HepG2 (cell line): ENCODE measurements at regions not wholly inside any gene's neighbourhood (a gene's known extent, or its start where the extent isn't known, plus 50 kb on each side); places are given as distances from the start of the nearest gene placed in this dataset.
A peak's percentile ranks its signal among the peaks of the same experiment; 100 is the strongest.

Source experiments
- ATAC-seq: fragments of 200-7000 bp; cut with Tn5 transposase; 3 replicates; pipeline ENCODE4 v1.9.1; 2020; ENCODE audit warnings: mild to moderate bottlenecking, moderate library complexity
- BruUV-seq: library from RNA; stranded (reverse); fragments of 400-500 nt; replicated peaks from 2 replicates; lab custom pipeline; 2021; lab: Mats Ljungman, UMichigan
- CTCF ChIA-PET: fragments of 300-600 bp; formaldehyde crosslinking; extraction: SDS; loops from one replicate; lab custom pipeline; 2021; ENCODE audit warnings: low total read pairs, inconsistent platforms, low intra/inter-chr PET ratio; lab: Yijun Ruan, JAX
- POLR2A ChIA-PET: fragments of 350-600 bp; sonication (Branson Sonifier 250); formaldehyde crosslinking; loops from one replicate; lab custom pipeline; 2020; ENCODE audit warnings: antibody characterized with exemption, inconsistent platforms; lab: Yijun Ruan, JAX
- DNase-seq: peaks from one replicate; pipeline ENCODE4 v3.0.0-alpha.2; 2015; ENCODE audit warnings: low spot score
- FAIRE-seq: peaks from 3 replicates; lab custom pipeline; 2011; peaks lifted over from hg19 to GRCh38; lab: Jason Lieb, UNC
- H2AFZ ChIP-seq: one replicate; pipeline ENCODE4 v1.6.1; 2011; ENCODE audit warnings: low read length, inconsistent platforms
- H3K27ac ChIP-seq: fragments of 300-600 bp; 3 replicates; pipeline ENCODE4 v1.8.0; 2011; ENCODE audit warnings: mixed run types, mild to moderate bottlenecking, mixed read lengths, low read length, inconsistent platforms; ENCODE audit not compliant: insufficient read depth; ENCODE audit errors: extremely low read length
- H3K27me3 ChIP-seq, 2 experiments: fragments of 200-600 bp in 1 of 2; 2 replicates in 1 of 2; 3 replicates in 1 of 2; pipeline versions ENCODE4 v1.6.0 to v1.8.0; 2011; ENCODE audit warnings: low read length in 2 of 2, mild to moderate bottlenecking in 2 of 2, moderate library complexity in 2 of 2, inconsistent platforms in 1 of 2; ENCODE audit not compliant: insufficient read depth in 2 of 2, control insufficient read depth in 1 of 2
- H3K36me3 ChIP-seq, 2 experiments: fragments of 200-600 bp in 1 of 2; replicated peaks in 1 of 2; 2 replicates in 1 of 2; 3 replicates in 1 of 2; pipeline versions ENCODE4 v1.5.1 to v1.8.0; 2011; ENCODE audit warnings: low read length in 2 of 2, inconsistent platforms in 1 of 2; ENCODE audit not compliant: insufficient read depth in 2 of 2, control insufficient read depth in 1 of 2
- H3K4me1 ChIP-seq: 2 replicates; pipeline ENCODE4 v1.5.1; 2012; ENCODE audit warnings: low read length, inconsistent platforms; ENCODE audit not compliant: insufficient read depth
- H3K4me2 ChIP-seq: 2 replicates; pipeline ENCODE4 v1.6.0; 2011; ENCODE audit warnings: low read depth, low read length, inconsistent platforms
- H3K4me3 ChIP-seq, 3 experiments: fragments of 200-600 bp in 1 of 3; sonication (generic), shearing (Covaris generic) in 1 of 3; replicated peaks in 1 of 3; 2 replicates each; pipeline ENCODE4 v1.5.1; 2011 to 2016; ENCODE audit warnings: low read length in 3 of 3, inconsistent platforms in 2 of 3, low read depth in 2 of 3, mild to moderate bottlenecking in 2 of 3, control low read depth in 1 of 3, mixed read lengths in 1 of 3; ENCODE audit not compliant: insufficient read depth in 1 of 3
- H3K79me2 ChIP-seq: one replicate; pipeline ENCODE4 v1.6.1; 2011; ENCODE audit warnings: low read length, inconsistent platforms; ENCODE audit not compliant: insufficient read depth
- H3K9ac ChIP-seq: 2 replicates; pipeline ENCODE4 v1.6.0; 2011; ENCODE audit warnings: mild to moderate bottlenecking, low read depth, low read length, inconsistent platforms; ENCODE audit not compliant: insufficient read depth
- H3K9me3 ChIP-seq: 2 replicates; pipeline ENCODE4 v1.5.1; 2012; ENCODE audit warnings: mild to moderate bottlenecking, low read length
- H4K20me1 ChIP-seq: 2 replicates; pipeline ENCODE4 v1.6.0; 2011; ENCODE audit warnings: inconsistent platforms, mild to moderate bottlenecking, low read length, moderate library complexity; ENCODE audit not compliant: insufficient read depth
- ARID5B ChIP-seq: IDR thresholded peaks from 2 replicates; pipeline ENCODE4 v1.4.0; 2020; ENCODE audit warnings: mild to moderate bottlenecking, missing genetic modification reagents
- FOXP1 ChIP-seq, 2 experiments: fragments of 450-650 bp in 1 of 2; IDR thresholded peaks; 2 replicates each; pipeline ENCODE4 v1.6.1; 2017 to 2018; ENCODE audit warnings: antibody characterized with exemption in 1 of 2
- ISL2 ChIP-seq: sonication (generic); formaldehyde crosslinking; IDR thresholded peaks from 2 replicates; pipeline ENCODE4 v1.5.0; 2020; ENCODE audit warnings: missing genetic modification reagents
- LCORL ChIP-seq, 2 experiments: fragments of 450-650 bp in 1 of 2; sonication (generic) in 1 of 2; formaldehyde crosslinking in 1 of 2; IDR thresholded peaks; 2 replicates each; pipeline versions ENCODE4 v1.5.0 to v1.6.1; 2017 to 2020; ENCODE audit warnings: antibody characterized with exemption in 1 of 2, missing genetic modification reagents in 1 of 2
- MBD4 ChIP-seq: IDR thresholded peaks from 2 replicates; pipeline ENCODE4 v1.6.1; 2012; ENCODE audit warnings: low read length, inconsistent platforms, borderline replicate concordance
- MEIS2 ChIP-seq: sonication (generic); formaldehyde crosslinking; IDR thresholded peaks from 2 replicates; pipeline ENCODE4 v1.9.0; 2021; ENCODE audit warnings: mild to moderate bottlenecking, missing genetic modification reagents
- MIER3 ChIP-seq: IDR thresholded peaks from 2 replicates; pipeline ENCODE4 v1.6.1; 2016; ENCODE audit warnings: missing compliant biosample characterization, borderline replicate concordance
- NAIF1 ChIP-seq: sonication (generic); formaldehyde crosslinking; IDR thresholded peaks from 2 replicates; pipeline ENCODE4 v1.5.0; 2020; ENCODE audit warnings: mild to moderate bottlenecking, missing genetic modification reagents, borderline replicate concordance
- NCOA2 ChIP-seq: sonication (generic); formaldehyde crosslinking; IDR thresholded peaks from 2 replicates; pipeline ENCODE4 v1.8.0; 2022; ENCODE audit warnings: inconsistent platforms
- NR2F6 ChIP-seq, 2 experiments: IDR thresholded peaks; 2 replicates each; pipeline ENCODE4 v1.6.1; 2016; ENCODE audit warnings: antibody characterized with exemption in 1 of 2, mild to moderate bottlenecking in 1 of 2
- PBX3 ChIP-seq: sonication (generic); formaldehyde crosslinking; IDR thresholded peaks from 2 replicates; pipeline ENCODE4 v1.8.1; 2023; ENCODE audit warnings: missing genetic modification reagents, inconsistent platforms, borderline replicate concordance
- RARA ChIP-seq: IDR thresholded peaks from 2 replicates; pipeline ENCODE4 v1.6.1; 2016; ENCODE audit warnings: missing genetic modification reagents, missing compliant biosample characterization
- RCOR2 ChIP-seq: IDR thresholded peaks from 2 replicates; pipeline ENCODE4 v1.6.1; 2016; ENCODE audit warnings: missing biosample characterization, missing genetic modification reagents
- REPIN1 ChIP-seq: sonication (generic); formaldehyde crosslinking; IDR thresholded peaks from 2 replicates; pipeline ENCODE4 v1.8.0; 2022; ENCODE audit warnings: missing genetic modification reagents, low read depth, mild to moderate bottlenecking, borderline replicate concordance
- SMAD3 ChIP-seq: sonication (generic); formaldehyde crosslinking; IDR thresholded peaks from 2 replicates; pipeline ENCODE4 v1.4.0; 2020; ENCODE audit warnings: missing genetic modification reagents
- SMC3 ChIP-seq: IDR thresholded peaks from 2 replicates; pipeline ENCODE4 v1.6.1; 2011; ENCODE audit warnings: low read length, improper control_type of control experiment
- SOX6 ChIP-seq, 2 experiments: fragments of 450-650 bp in 1 of 2; sonication (generic) in 1 of 2; formaldehyde crosslinking in 1 of 2; IDR thresholded peaks; 2 replicates each; pipeline versions ENCODE4 v1.4.0 to v1.6.1; 2017 to 2020; ENCODE audit warnings: antibody characterized with exemption in 1 of 2, mild to moderate bottlenecking in 1 of 2, missing genetic modification reagents in 1 of 2
- ZNF503 ChIP-seq: sonication (generic); formaldehyde crosslinking; IDR thresholded peaks from 2 replicates; pipeline ENCODE4 v1.4.0; 2020; ENCODE audit warnings: missing genetic modification reagents
- ZNF644 ChIP-seq: IDR thresholded peaks from 2 replicates; pipeline ENCODE4 v1.6.1; 2016; ENCODE audit warnings: low read depth
- WGBS: methylation state at CpG from one replicate; pipeline ENCODE4 v1.1.6; 2017; ENCODE audit warnings: low lambda C conversion rate; 5-methylcytosine and 5-hydroxymethylcytosine counted together
- in situ Hi-C: cut with HindIII; loops from 2 replicates; pipeline ENCODE4 v1.10.0; 2017; ENCODE audit warnings: low pct_unique_long_range_greater_than_20kb; ENCODE audit not compliant: extremely low pct_ligation_motif_present
- intact Hi-C: fragments of 100-400 bp; cut with micrococcal nuclease; formaldehyde crosslinking; loops from one replicate; pipeline ENCODE4 v1.10.0; 2022; ENCODE audit not compliant: unreplicated experiment

GRCh38 chr2:224151161-224151560 lies 112.1 kb upstream of the SERPINE2 start:
- Histone ChIP-seq H3K27ac (peak overlapping the region; percentile 30), H4K20me1 (no peaks in the 10 kb centered on the region), H3K36me3 (no peaks in the 10 kb centered on the region), H2AFZ (no peak overlapping the region), H3K79me2 (no peaks in the 10 kb centered on the region), H3K9ac (no peak overlapping the region), H3K9me3 (no peaks in the 10 kb centered on the region), H3K27me3 (no peaks in the 10 kb centered on the region), H3K4me2 (peak overlapping the region; percentile 0; the same call in 1 of the 2 replicates), H3K4me3 (no peak overlapping the region), H3K4me1 (peaks cover 72% of the 10 kb centered on the region)
- DNase-seq (peak; percentile 75), ATAC-seq (peak; percentile 32; the same call in 2 of the 3 replicates), FAIRE-seq (no peak)
- intact Hi-C loops: no loop called here
- ChIA-PET POLR2A (no interaction called here), CTCF (no interaction called here)
- in situ Hi-C loops: no loop called here
- BruUV-seq: no TSS peak
- 46% methylated on average over 3 of the region's 3 CpGs for WGBS
- TF ChIP-seq MBD4 (0 out of 2 replicates have a peak, but pooled peaks have one; percentile 70), LCORL (IDR thresholded peaks at IDR 0.05) (no peak), LCORL (CRISPR knock-in tag; IDR thresholded peaks at IDR 0.05) (peak; percentile 37; the same call in 1 of the 2 replicates), ARID5B (CRISPR knock-in tag) (peak; percentile 93), RCOR2 (CRISPR knock-in tag) (peak; percentile 50; the same call in 1 of the 2 replicates), RARA (peak; percentile 56), FOXP1 (IDR thresholded peaks at IDR 0.05) (no peak), FOXP1 (CRISPR knock-in tag; IDR thresholded peaks at IDR 0.05) (peak; percentile 85), SOX6 (IDR thresholded peaks at IDR 0.05) (no peak), SOX6 (CRISPR knock-in tag; IDR thresholded peaks at IDR 0.05) (peak; percentile 70; the same call in 1 of the 2 replicates), MIER3 (0 out of 2 replicates have a peak, but pooled peaks have one; percentile 40), ISL2 (0 out of 2 replicates have a peak, but pooled peaks have one; percentile 25), SMC3 (0 out of 2 replicates have a peak, but pooled peaks have one; percentile 12), NR2F6 (IDR thresholded peaks at IDR 0.05) (peak; percentile 15; the same call in 1 of the 2 replicates), NR2F6 (CRISPR knock-in tag; IDR thresholded peaks at IDR 0.05) (peak; percentile 22; the same call in 1 of the 2 replicates), NAIF1 (CRISPR knock-in tag) (no peak), ZNF503 (CRISPR knock-in tag) (0 out of 2 replicates have a peak, but pooled peaks have one; percentile 39), NCOA2 (peak; percentile 69; the same call in 1 of the 2 replicates), SMAD3 (CRISPR knock-in tag) (0 out of 2 replicates have a peak, but pooled peaks have one; percentile 32), MEIS2 (CRISPR knock-in tag) (no peak), ZNF644 (CRISPR knock-in tag) (0 out of 2 replicates have a peak, but pooled peaks have one; percentile 8), PBX3 (no peak), REPIN1 (CRISPR knock-in tag) (no peak)
